ENCODE measurements at regions not wholly inside any gene's neighbourhood (a gene's known extent, or its start where the extent isn't known, plus 50 kb on each side); places are given as distances from the start of the nearest gene placed in this dataset.

DNA sequence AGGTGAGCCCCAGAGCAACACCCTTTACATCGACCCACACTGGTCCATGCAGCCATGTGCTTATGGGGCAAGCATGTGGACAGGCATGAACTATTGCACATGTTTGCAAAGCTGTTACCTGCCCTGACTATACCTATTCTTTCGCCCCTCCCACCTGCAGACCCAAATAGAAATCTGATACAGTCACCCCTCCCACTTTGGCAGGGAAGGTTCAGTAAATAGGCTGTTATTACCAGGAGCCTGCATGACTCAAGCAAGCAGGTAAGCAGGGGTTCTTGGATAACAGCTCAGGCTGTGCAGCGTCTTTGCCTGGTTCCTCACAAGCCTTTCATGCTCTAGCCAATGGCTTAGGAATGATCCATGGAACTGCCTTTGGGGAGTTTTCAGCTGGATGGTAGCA, 122.7 kb upstream of the DIPK2B start:
- Histone ChIP-seq H4K20me1 (ENCODE audit: low read depth) (no peaks in the 10 kb centered on the region), H3K9me3 (ENCODE audit: low read depth) (no peaks in the 10 kb centered on the region), H3K4me2 (no peak overlapping the region), H3K27ac (no peak overlapping the region), H3K4me1 (no peaks in the 10 kb centered on the region), H3F3A (ENCODE audit: low read depth) (no peaks in the 10 kb centered on the region), H3K36me3 (no peaks in the 10 kb centered on the region), H2AFZ (replicated peaks) (no peak overlapping the region), H3K9ac (no peak overlapping the region), H3K4me3 (no peak overlapping the region), H3K79me2 (ENCODE audit: low read depth) (no peaks in the 10 kb centered on the region), H3K27me3 (no peaks in the 10 kb centered on the region)
- H3K27ac Mint-ChIP-seq: no peak overlapping the region
- H3K4me1 Mint-ChIP-seq: no peaks in the 10 kb centered on the region
- no peak overlapping the region for H3K4me3 Mint-ChIP-seq
- DNase-seq (ENCODE audit: low spot score): no peak
- no peaks in the 10 kb centered on the region for H3K9me3 Mint-ChIP-seq
- no peak for TF ChIP-seq EZH2 (IDR thresholded peaks at IDR 0.05)
- TF ChIP-seq EZH2phosphoT487 (IDR thresholded peaks at IDR 0.05): no peak
- TF ChIP-seq, protein P1, sequence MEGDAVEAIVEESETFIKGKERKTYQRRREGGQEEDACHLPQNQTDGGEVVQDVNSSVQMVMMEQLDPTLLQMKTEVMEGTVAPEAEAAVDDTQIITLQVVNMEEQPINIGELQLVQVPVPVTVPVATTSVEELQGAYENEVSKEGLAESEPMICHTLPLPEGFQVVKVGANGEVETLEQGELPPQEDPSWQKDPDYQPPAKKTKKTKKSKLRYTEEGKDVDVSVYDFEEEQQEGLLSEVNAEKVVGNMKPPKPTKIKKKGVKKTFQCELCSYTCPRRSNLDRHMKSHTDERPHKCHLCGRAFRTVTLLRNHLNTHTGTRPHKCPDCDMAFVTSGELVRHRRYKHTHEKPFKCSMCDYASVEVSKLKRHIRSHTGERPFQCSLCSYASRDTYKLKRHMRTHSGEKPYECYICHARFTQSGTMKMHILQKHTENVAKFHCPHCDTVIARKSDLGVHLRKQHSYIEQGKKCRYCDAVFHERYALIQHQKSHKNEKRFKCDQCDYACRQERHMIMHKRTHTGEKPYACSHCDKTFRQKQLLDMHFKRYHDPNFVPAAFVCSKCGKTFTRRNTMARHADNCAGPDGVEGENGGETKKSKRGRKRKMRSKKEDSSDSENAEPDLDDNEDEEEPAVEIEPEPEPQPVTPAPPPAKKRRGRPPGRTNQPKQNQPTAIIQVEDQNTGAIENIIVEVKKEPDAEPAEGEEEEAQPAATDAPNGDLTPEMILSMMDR (IDR thresholded peaks at IDR 0.05): no peak
- no peaks in the 10 kb centered on the region for H3K36me3 Mint-ChIP-seq
- no peaks in the 10 kb centered on the region for H3K27me3 Mint-ChIP-seq (ENCODE audit: insufficient read depth, low read depth)

DNA sequence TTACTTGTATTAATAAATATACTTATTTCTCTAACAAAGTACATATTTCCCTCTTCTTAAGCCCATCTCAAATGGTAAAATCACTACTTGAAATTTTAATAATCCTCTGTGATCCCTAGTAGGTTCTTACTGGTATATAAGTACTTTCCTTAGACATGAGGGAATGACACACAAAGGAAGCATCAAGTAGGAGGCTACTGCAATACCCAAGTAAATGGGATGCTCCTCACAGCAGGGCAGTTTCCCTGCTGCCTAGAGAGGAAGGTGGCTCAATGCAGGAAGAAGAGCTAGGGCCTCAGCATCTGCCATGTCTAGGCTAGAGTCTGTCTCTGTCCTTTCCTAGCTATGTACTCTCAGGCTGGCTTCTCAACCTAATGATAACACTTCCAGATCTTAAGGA, 122.1 kb upstream of the DIPK2B start:
- DNase-seq (ENCODE audit: low spot score): no peak
- no peak overlapping the region for H3K4me2 ChIP-seq
- no peak overlapping the region for H3K27ac Mint-ChIP-seq

DNA sequence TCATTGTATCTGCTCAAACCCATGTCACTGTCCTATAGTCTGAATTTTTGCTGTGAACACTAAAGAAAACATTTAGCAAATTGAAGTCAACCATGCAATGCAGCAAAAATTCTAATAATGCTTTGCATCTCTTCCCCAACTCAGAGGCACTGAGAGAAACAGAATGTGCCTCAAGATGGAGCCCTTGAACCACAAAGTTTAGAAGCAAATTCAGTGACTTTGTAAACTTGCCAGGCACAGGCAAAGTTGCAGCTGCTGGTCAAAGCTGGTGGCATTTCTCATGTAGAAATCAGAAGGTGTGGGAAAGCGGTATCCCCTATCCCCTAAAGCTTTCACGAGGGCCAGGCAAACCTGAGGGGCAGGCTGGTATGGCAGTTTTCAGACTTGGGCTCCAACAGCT, 121.7 kb upstream of the DIPK2B start:
- Histone ChIP-seq H3K79me2 (ENCODE audit: low read depth) (no peaks in the 10 kb centered on the region), H3K9ac (no peak overlapping the region), H2AFZ (replicated peaks) (no peak overlapping the region), H3K4me2 (no peak overlapping the region), H3K36me3 (no peaks in the 10 kb centered on the region), H3K4me3 (no peak overlapping the region), H3K27me3 (no peaks in the 10 kb centered on the region), H3K4me1 (no peaks in the 10 kb centered on the region), H3K27ac (no peak overlapping the region), H4K20me1 (ENCODE audit: low read depth) (no peaks in the 10 kb centered on the region), H3F3A (ENCODE audit: low read depth) (no peaks in the 10 kb centered on the region), H3K9me3 (ENCODE audit: low read depth) (peaks cover 2% of the 10 kb centered on the region)
- no peak overlapping the region for H3K4me3 Mint-ChIP-seq
- no peaks in the 10 kb centered on the region for H3K4me1 Mint-ChIP-seq
- no peak overlapping the region for H3K27ac Mint-ChIP-seq
- no peaks in the 10 kb centered on the region for H3K9me3 Mint-ChIP-seq
- H3K36me3 Mint-ChIP-seq: no peaks in the 10 kb centered on the region
- peak; percentile 34 for DNase-seq (ENCODE audit: low spot score)
- TF ChIP-seq EZH2 (IDR thresholded peaks at IDR 0.05) (no peak), EZH2phosphoT487 (IDR thresholded peaks at IDR 0.05) (no peak)
- TF ChIP-seq, protein P1 (IDR thresholded peaks at IDR 0.05): peak; percentile 47
- no peaks in the 10 kb centered on the region for H3K27me3 Mint-ChIP-seq (ENCODE audit: insufficient read depth, low read depth)

More for the DNA sequence above, 122.1 kb upstream of the DIPK2B start:
- Mint-ChIP-seq H3K4me3 (no peak overlapping the region), H3K4me1 (no peaks in the 10 kb centered on the region), H3K27me3 (ENCODE audit: insufficient read depth, low read depth) (no peaks in the 10 kb centered on the region), H3K36me3 (no peaks in the 10 kb centered on the region), H3K9me3 (no peaks in the 10 kb centered on the region)
- H3K36me3 ChIP-seq: no peaks in the 10 kb centered on the region
- no peak overlapping the region for H3K27ac ChIP-seq
- no peaks in the 10 kb centered on the region for H3F3A ChIP-seq (ENCODE audit: low read depth)
- H3K9ac ChIP-seq: no peak overlapping the region
- no peak overlapping the region for H3K4me3 ChIP-seq
- no peaks in the 10 kb centered on the region for H3K27me3 ChIP-seq
- H3K79me2 ChIP-seq (ENCODE audit: low read depth): no peaks in the 10 kb centered on the region
- no peak for TF ChIP-seq EZH2 (IDR thresholded peaks at IDR 0.05)
- H2AFZ ChIP-seq (replicated peaks): no peak overlapping the region
- H3K9me3 ChIP-seq (ENCODE audit: low read depth): no peaks in the 10 kb centered on the region
- H3K4me1 ChIP-seq: no peaks in the 10 kb centered on the region
- H4K20me1 ChIP-seq (ENCODE audit: low read depth): no peaks in the 10 kb centered on the region

DNA sequence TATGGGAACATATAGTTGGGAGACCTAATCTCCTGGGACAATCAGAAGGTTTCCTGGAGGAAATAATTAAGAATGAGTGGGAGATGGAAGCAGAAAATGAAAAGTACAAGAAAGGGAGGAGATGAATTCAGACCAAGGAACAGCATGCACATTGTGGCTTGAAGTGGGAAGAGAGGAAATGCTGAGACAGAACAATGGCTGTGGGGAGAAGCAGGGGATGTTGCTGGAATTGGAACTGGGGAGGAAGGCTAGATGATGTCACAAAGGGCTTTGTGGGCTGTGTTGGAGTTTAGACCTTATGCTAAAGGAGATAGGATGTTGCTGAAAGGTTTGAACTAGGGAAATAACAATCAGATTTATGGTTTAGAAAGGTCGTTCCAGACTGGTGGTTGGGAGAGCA, 119.5 kb upstream of the DIPK2B start:
- Histone ChIP-seq H3K9ac (no peak overlapping the region), H3K4me2 (no peak overlapping the region), H4K20me1 (ENCODE audit: low read depth) (no peaks in the 10 kb centered on the region), H3K4me3 (no peak overlapping the region), H3K27ac (no peak overlapping the region), H3K36me3 (no peaks in the 10 kb centered on the region), H3K9me3 (ENCODE audit: low read depth) (peaks cover 9% of the 10 kb centered on the region), H2AFZ (replicated peaks) (no peak overlapping the region), H3K79me2 (ENCODE audit: low read depth) (no peaks in the 10 kb centered on the region), H3K27me3 (no peaks in the 10 kb centered on the region), H3K4me1 (no peaks in the 10 kb centered on the region), H3F3A (ENCODE audit: low read depth) (no peaks in the 10 kb centered on the region)
- no peak overlapping the region for H3K4me3 Mint-ChIP-seq
- TF ChIP-seq EZH2phosphoT487 (IDR thresholded peaks at IDR 0.05): no peak
- no peaks in the 10 kb centered on the region for H3K27me3 Mint-ChIP-seq (ENCODE audit: insufficient read depth, low read depth)
- peaks cover 6% of the 10 kb centered on the region for H3K9me3 Mint-ChIP-seq
- no peaks in the 10 kb centered on the region for H3K36me3 Mint-ChIP-seq
- no peak for DNase-seq (ENCODE audit: low spot score)
- H3K27ac Mint-ChIP-seq: no peak overlapping the region
- H3K4me1 Mint-ChIP-seq: no peaks in the 10 kb centered on the region

Data from neural progenitor cell (in vitro differentiated cells).